ENCODE measurements at regions not wholly inside any gene's neighbourhood (a gene's known extent, or its start where the extent isn't known, plus 50 kb on each side); places are given as distances from the start of the nearest gene placed in this dataset.

DNA sequence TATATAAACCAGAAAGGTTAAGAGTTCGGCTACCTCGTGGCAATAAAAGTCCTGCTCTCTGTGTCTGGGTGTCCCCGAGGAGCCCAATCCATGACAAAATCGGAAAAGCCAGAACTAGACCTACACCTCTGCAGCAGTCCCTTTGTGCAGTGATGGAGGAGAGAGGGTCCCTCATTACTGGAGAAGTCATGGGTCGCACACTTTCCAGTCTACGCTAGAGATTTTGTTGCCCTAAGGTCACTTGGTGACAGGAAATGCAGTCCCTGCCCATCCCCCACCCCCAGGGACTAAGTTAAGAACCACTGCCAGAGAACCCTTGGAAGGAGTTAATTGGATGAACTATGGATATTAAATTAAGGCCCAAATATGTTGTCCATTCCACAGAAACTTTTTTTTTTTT lies 104.4 kb upstream of the ATF7IP start:
- TF ChIP-seq, protein P1, sequence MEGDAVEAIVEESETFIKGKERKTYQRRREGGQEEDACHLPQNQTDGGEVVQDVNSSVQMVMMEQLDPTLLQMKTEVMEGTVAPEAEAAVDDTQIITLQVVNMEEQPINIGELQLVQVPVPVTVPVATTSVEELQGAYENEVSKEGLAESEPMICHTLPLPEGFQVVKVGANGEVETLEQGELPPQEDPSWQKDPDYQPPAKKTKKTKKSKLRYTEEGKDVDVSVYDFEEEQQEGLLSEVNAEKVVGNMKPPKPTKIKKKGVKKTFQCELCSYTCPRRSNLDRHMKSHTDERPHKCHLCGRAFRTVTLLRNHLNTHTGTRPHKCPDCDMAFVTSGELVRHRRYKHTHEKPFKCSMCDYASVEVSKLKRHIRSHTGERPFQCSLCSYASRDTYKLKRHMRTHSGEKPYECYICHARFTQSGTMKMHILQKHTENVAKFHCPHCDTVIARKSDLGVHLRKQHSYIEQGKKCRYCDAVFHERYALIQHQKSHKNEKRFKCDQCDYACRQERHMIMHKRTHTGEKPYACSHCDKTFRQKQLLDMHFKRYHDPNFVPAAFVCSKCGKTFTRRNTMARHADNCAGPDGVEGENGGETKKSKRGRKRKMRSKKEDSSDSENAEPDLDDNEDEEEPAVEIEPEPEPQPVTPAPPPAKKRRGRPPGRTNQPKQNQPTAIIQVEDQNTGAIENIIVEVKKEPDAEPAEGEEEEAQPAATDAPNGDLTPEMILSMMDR (IDR thresholded peaks at IDR 0.05; ENCODE audit: low read depth, low read length) = no peak
- TF ChIP-seq EZH2phosphoT487 (IDR thresholded peaks at IDR 0.05; ENCODE audit: low read depth) = no peak

All from OCI-LY3 (cell line).